SK-N-SH (cell line): ENCODE measurements at regions not wholly inside any gene's neighbourhood (a gene's known extent, or its start where the extent isn't known, plus 50 kb on each side); places are given as distances from the start of the nearest gene placed in this dataset.

Experiments
- CTCF ChIA-PET: fragments of 300-600, 350-600 bp; formaldehyde crosslinking; extraction: SDS; loops from one replicate; lab custom pipeline; 2021; lab: Yijun Ruan, JAX
- POLR2A ChIA-PET: fragments of 350-600 bp; sonication (Branson Sonifier 250); formaldehyde crosslinking; extraction: SDS; loops from one replicate; lab custom pipeline; 2020; ENCODE audit warnings: antibody characterized with exemption, inconsistent platforms; lab: Yijun Ruan, JAX
- DNase-seq: peaks from one replicate; pipeline ENCODE4 v3.0.0; 2012
- H2AFZ ChIP-seq: fragments of 200-600 bp; sonication (generic); 2 replicates; pipeline ENCODE4 v1.8.1; 2016; ENCODE audit warnings: antibody characterized with exemption, mild to moderate bottlenecking, low read depth
- H3F3A ChIP-seq: fragments of 200-600 bp; sonication (generic); replicated peaks from 2 replicates; pipeline ENCODE3; 2016; ENCODE audit warnings: antibody characterized with exemption, mild to moderate bottlenecking; ENCODE audit not compliant: insufficient read depth
- H3K27ac ChIP-seq, 2 experiments: fragments of 200-500 bp in 1 of 2; fragments of 200-600 bp in 1 of 2; sonication (Bioruptor generic) in 1 of 2; sonication (generic), shearing (Covaris generic) in 1 of 2; 2 replicates each; pipeline versions ENCODE4 v1.5.1 to v1.6.1; 2014 to 2016; ENCODE audit warnings: low read depth in 2 of 2, inconsistent platforms in 1 of 2, low read length in 1 of 2, mild to moderate bottlenecking in 1 of 2, mixed read lengths in 1 of 2
- H3K27me3 ChIP-seq: fragments of 200-600 bp; sonication (generic), shearing (Covaris generic); 2 replicates; pipeline ENCODE4 v1.6.1; 2016; ENCODE audit warnings: mixed run types; ENCODE audit not compliant: insufficient read depth
- H3K36me3 ChIP-seq, 2 experiments: fragments of 200-500 bp in 1 of 2; fragments of 200-600 bp in 1 of 2; sonication (Bioruptor generic) in 1 of 2; sonication (generic) in 1 of 2; replicated peaks in 1 of 2; 2 replicates each; pipeline versions ENCODE3 to v1.5.1; 2014 to 2016; ENCODE audit warnings: low read length in 1 of 2, mild to moderate bottlenecking in 1 of 2; ENCODE audit not compliant: insufficient read depth in 2 of 2, control insufficient read depth in 1 of 2
- H3K4me1 ChIP-seq, 2 experiments: fragments of 200-500 bp in 1 of 2; fragments of 200-600 bp in 1 of 2; sonication (Bioruptor generic) in 1 of 2; sonication (generic), shearing (Covaris generic) in 1 of 2; 2 replicates each; pipeline versions ENCODE4 v1.5.1 to v1.6.1; 2014 to 2016; ENCODE audit warnings: low read depth in 1 of 2, low read length in 1 of 2, mixed run types in 1 of 2; ENCODE audit not compliant: insufficient read depth in 2 of 2, control insufficient read depth in 1 of 2
- H3K4me2 ChIP-seq: fragments of 200-600 bp; sonication (generic), shearing (Covaris generic); 2 replicates; pipeline ENCODE4 v1.6.1; 2017; ENCODE audit warnings: mixed run types
- H3K4me3 ChIP-seq, 2 experiments: fragments of 200-500 bp in 1 of 2; fragments of 200-600 bp in 1 of 2; sonication (Bioruptor generic) in 1 of 2; sonication (generic), shearing (Covaris generic) in 1 of 2; 2 replicates each; pipeline versions ENCODE4 v1.5.1 to v1.8.1; 2014 to 2016; ENCODE audit warnings: low read depth in 2 of 2, inconsistent platforms in 1 of 2, low read length in 1 of 2, mild to moderate bottlenecking in 1 of 2, mixed read lengths in 1 of 2, moderate library complexity in 1 of 2
- H3K79me2 ChIP-seq: fragments of 200-600 bp; sonication (generic); 2 replicates; pipeline ENCODE4 v1.8.1; 2017; ENCODE audit warnings: mild to moderate bottlenecking; ENCODE audit not compliant: insufficient read depth
- H3K9ac ChIP-seq: fragments of 200-600 bp; sonication (generic); 2 replicates; pipeline ENCODE4 v1.6.1; 2017; ENCODE audit warnings: mixed run types
- H3K9me2 ChIP-seq: fragments of 200-600 bp; sonication (generic); 2 replicates; pipeline ENCODE4 v1.6.1; 2017; ENCODE audit warnings: mixed run types
- H3K9me3 ChIP-seq: fragments of 200-600 bp; sonication (generic); 2 replicates; pipeline ENCODE4 v1.6.1; 2017; ENCODE audit warnings: mixed run types, mild to moderate bottlenecking, moderate library complexity
- H4K20me1 ChIP-seq: fragments of 200-600 bp; sonication (generic); 2 replicates; pipeline ENCODE4 v1.6.1; 2017; ENCODE audit warnings: mild to moderate bottlenecking, mixed run types; ENCODE audit not compliant: insufficient read depth
- CHD2 ChIP-seq: fragments of 150-350 bp; IDR thresholded peaks from 2 replicates; pipeline ENCODE4 v1.6.1; 2018; ENCODE audit warnings: low read length; ENCODE audit not compliant: partially characterized antibody
- ELF1 ChIP-seq: IDR thresholded peaks from 2 replicates; pipeline ENCODE4 v1.4.0; 2012
- EP300 ChIP-seq, 2 experiments: IDR thresholded peaks; 2 replicates each; pipeline versions ENCODE4 v1.4.0 to v1.6.1; 2012; ENCODE audit warnings: borderline replicate concordance in 1 of 2, low read depth in 1 of 2, low read length in 1 of 2
- EZH2phosphoT487 ChIP-seq: fragments of 200-600 bp; sonication (generic); IDR thresholded peaks from 2 replicates; pipeline ENCODE4 v1.6.1; 2017; ENCODE audit warnings: low read depth, mixed run types, mild to moderate bottlenecking, antibody characterized with exemption, moderate library complexity, borderline replicate concordance
- FOSL2 ChIP-seq: IDR thresholded peaks from 2 replicates; pipeline ENCODE4 v1.4.0; 2012; ENCODE audit warnings: low read depth, mild to moderate bottlenecking, moderate library complexity, borderline replicate concordance
- FOXJ3 ChIP-seq: sonication (generic); formaldehyde crosslinking; IDR thresholded peaks from 2 replicates; pipeline ENCODE4 v1.5.1; 2020; ENCODE audit warnings: mild to moderate bottlenecking, missing genetic modification reagents
- GABPA ChIP-seq: IDR thresholded peaks from 2 replicates; pipeline ENCODE4 v1.4.0; 2012; ENCODE audit warnings: low read depth, mild to moderate bottlenecking
- GATA2 ChIP-seq: sonication (generic); formaldehyde crosslinking; IDR thresholded peaks from 2 replicates; pipeline ENCODE4 v1.5.0; 2020; ENCODE audit warnings: mild to moderate bottlenecking, missing genetic modification reagents
- JUND ChIP-seq: IDR thresholded peaks from 2 replicates; pipeline ENCODE4 v1.4.0; 2012
- MXI1 ChIP-seq: IDR thresholded peaks from 2 replicates; pipeline ENCODE4 v1.6.1; 2012; ENCODE audit warnings: mild to moderate bottlenecking, low read depth, low read length, improper control_type of control experiment
- POLR2AphosphoS5 ChIP-seq: IDR thresholded peaks from 2 replicates; pipeline ENCODE4 v1.6.1; 2012; ENCODE audit warnings: low read depth, low read length
- RCOR1 ChIP-seq: fragments of 150-350 bp; IDR thresholded peaks from 2 replicates; pipeline ENCODE4 v1.6.1; 2017; ENCODE audit warnings: antibody characterized with exemption, low read length
- SIN3A ChIP-seq: IDR thresholded peaks from 2 replicates; pipeline ENCODE4 v1.6.1; 2012; ENCODE audit warnings: low read depth, mild to moderate bottlenecking, low read length, moderate library complexity, borderline replicate concordance
- TAF1 ChIP-seq: IDR thresholded peaks from 2 replicates; pipeline ENCODE4 v1.6.1; 2012; ENCODE audit warnings: low read depth, mild to moderate bottlenecking, low read length, moderate library complexity, borderline replicate concordance
- TCF12 ChIP-seq: IDR thresholded peaks from 2 replicates; pipeline ENCODE4 v1.4.0; 2012
- YY1 ChIP-seq: IDR thresholded peaks from 2 replicates; pipeline ENCODE4 v1.4.0; 2012; ENCODE audit warnings: low read depth, mild to moderate bottlenecking
- WGBS: methylation state at CpG from one replicate; pipeline ENCODE4 v1.1.6; 2017; ENCODE audit warnings: low lambda C conversion rate; 5-methylcytosine and 5-hydroxymethylcytosine counted together
- TF ChIP-seq, protein P1 (sequence below): fragments of 150-350 bp; IDR thresholded peaks from 2 replicates; pipeline ENCODE4 v1.6.1; 2017; ENCODE audit warnings: antibody characterized with exemption, low read length, low read depth, borderline replicate concordance

DNA sequence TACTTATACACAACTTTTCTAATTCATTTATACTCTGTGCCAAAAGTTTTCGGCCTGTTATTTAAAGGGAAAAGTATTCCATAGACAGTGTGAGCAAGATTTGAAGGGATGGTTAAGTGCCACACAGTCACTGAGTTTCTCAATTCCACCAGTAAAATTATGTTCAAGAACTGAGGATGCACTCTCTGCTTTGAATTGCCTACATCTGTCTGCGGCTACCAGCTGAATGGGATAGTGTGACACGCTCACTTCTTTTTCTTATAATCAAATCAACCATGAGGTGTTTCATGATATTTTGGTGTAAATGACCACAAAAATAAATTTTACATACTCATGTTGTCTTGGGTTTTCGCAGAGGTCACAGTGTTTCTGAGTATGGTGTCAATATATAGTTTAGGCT, 218.4 kb upstream of the TMEM161B start:
- H3K4me3 ChIP-seq, result no peak overlapping the region
- H3K4me2 ChIP-seq, result no peak overlapping the region
- 37% methylated on average over 4 of the region's 4 CpGs for WGBS
- no peaks in the 10 kb centered on the region for H3K9me2 ChIP-seq
- H3K27me3 ChIP-seq, result no peaks in the 10 kb centered on the region
- H2AFZ ChIP-seq, result no peak overlapping the region
- no peaks in the 10 kb centered on the region for H3K36me3 ChIP-seq
- no peaks in the 10 kb centered on the region for H3F3A ChIP-seq
- no peaks in the 10 kb centered on the region for H3K9me3 ChIP-seq
- no peak overlapping the region for H3K27ac ChIP-seq
- CTCF ChIA-PET, result no interaction called here
- H3K4me1 ChIP-seq, result no peaks in the 10 kb centered on the region
- H3K79me2 ChIP-seq, result no peaks in the 10 kb centered on the region
- no peak for DNase-seq
- H4K20me1 ChIP-seq, result no peaks in the 10 kb centered on the region
- TF ChIP-seq POLR2AphosphoS5 (no peak), GABPA (no peak), SIN3A (no peak), ELF1 (no peak), MXI1 (no peak), FOSL2 (no peak)
- POLR2A ChIA-PET, result no interaction called here
- H3K9ac ChIP-seq, result no peak overlapping the region

DNA sequence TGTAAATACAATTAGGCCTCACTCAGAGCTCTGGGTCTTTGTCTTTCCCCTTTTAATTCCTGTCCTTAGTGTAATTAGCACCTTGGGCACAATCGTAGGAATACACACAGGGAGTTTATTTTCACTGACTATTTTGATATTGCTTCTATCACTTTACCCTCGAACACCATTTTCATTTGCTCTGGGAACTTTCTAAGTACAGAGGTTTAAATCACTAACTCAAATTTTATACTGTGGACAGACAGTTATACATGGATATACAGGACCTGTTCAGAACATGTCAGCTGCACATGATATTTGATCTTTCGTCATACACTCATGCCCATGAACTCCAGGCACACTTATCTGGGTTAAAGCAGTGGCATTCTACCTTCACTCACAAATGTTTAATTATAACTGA, 217.8 kb upstream of the TMEM161B start:
- Histone ChIP-seq H3K9me3 (no peaks in the 10 kb centered on the region), H2AFZ (no peak overlapping the region), H3F3A (no peaks in the 10 kb centered on the region), H3K4me1 (no peaks in the 10 kb centered on the region; a peak in 1 of 4 replicates), H3K9me2 (no peaks in the 10 kb centered on the region), H3K4me2 (no peak overlapping the region), H3K27ac (no peak overlapping the region), H3K9ac (no peak overlapping the region), H3K36me3 (no peaks in the 10 kb centered on the region), H3K4me3 (no peak overlapping the region), H4K20me1 (no peaks in the 10 kb centered on the region), H3K27me3 (no peaks in the 10 kb centered on the region), H3K79me2 (no peaks in the 10 kb centered on the region)
- no peak for DNase-seq
- ChIA-PET CTCF (no interaction called here), POLR2A (no interaction called here)
- 12% methylated on average over 3 of the region's 3 CpGs for WGBS
- TF ChIP-seq FOXJ3 (CRISPR knock-in tag), result no peak
- TF ChIP-seq, protein P1, sequence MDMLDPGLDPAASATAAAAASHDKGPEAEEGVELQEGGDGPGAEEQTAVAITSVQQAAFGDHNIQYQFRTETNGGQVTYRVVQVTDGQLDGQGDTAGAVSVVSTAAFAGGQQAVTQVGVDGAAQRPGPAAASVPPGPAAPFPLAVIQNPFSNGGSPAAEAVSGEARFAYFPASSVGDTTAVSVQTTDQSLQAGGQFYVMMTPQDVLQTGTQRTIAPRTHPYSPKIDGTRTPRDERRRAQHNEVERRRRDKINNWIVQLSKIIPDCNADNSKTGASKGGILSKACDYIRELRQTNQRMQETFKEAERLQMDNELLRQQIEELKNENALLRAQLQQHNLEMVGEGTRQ, result no peak
- TF ChIP-seq YY1, result no peak
- TF ChIP-seq SIN3A, result no peak
- no peak for TF ChIP-seq JUND
- TF ChIP-seq GABPA, result no peak
- no peak for TF ChIP-seq TAF1
- no peak for TF ChIP-seq RCOR1
- no peak for TF ChIP-seq EP300 (IDR thresholded peaks at IDR 0.05; ENCODE audit: borderline replicate concordance in 1 of 2, low read depth in 1 of 2, low read length in 1 of 2)
- no peak for TF ChIP-seq GATA2
- no peak for TF ChIP-seq EZH2phosphoT487
- no peak for TF ChIP-seq ELF1
- TF ChIP-seq FOSL2, result no peak
- TF ChIP-seq CHD2, result no peak
- TF ChIP-seq TCF12, result no peak
